ENCODE measurements at regions not wholly inside any gene's neighbourhood (a gene's known extent, or its start where the extent isn't known, plus 50 kb on each side); places are given as distances from the start of the nearest gene placed in this dataset.
"Not testable (repeated sequence)": the region's sequence is repeated elsewhere in the genome, so short reads cannot be mapped to it uniquely, and the experiment has no call there.

- ChIA-PET POLR2A (interaction anchor here (0.7 kb wide), 1 partner anchor 17 kb away, joined by 3 read pairs; no protein-coding TSS in a partner anchor), CTCF (interaction anchor here (0.6 kb wide), 1 partner anchor 21 kb away, joined by 3 read pairs; no protein-coding TSS in a partner anchor)
- no peak for TF ChIP-seq CTCF (IDR thresholded peaks at IDR 0.05; ENCODE audit: unreplicated experiment)
- no peaks in the 10 kb centered on the region for H3K36me3 Mint-ChIP-seq (ENCODE audit: insufficient read depth, unreplicated experiment)
- H3K4me1 Mint-ChIP-seq (ENCODE audit: insufficient read depth, unreplicated experiment), result no peaks in the 10 kb centered on the region
- no peak for DNase-seq (ENCODE audit: unreplicated experiment)
- BruUV-seq (replicated peaks), result no TSS peak
- no peak overlapping the region for H3K27ac Mint-ChIP-seq (ENCODE audit: low read depth, unreplicated experiment)
- H3K4me3 Mint-ChIP-seq (ENCODE audit: unreplicated experiment), result no peak overlapping the region
- intact Hi-C loops (cut with micrococcal nuclease), result no loop called here
- H3K27me3 Mint-ChIP-seq (ENCODE audit: insufficient read depth, unreplicated experiment), result no peaks in the 10 kb centered on the region
- H3K9me3 Mint-ChIP-seq (ENCODE audit: unreplicated experiment), result no peaks in the 10 kb centered on the region
Measured at GRCh38 chr5:33205079-33205478, 235.7 kb upstream of the TARS1 start.

DNA sequence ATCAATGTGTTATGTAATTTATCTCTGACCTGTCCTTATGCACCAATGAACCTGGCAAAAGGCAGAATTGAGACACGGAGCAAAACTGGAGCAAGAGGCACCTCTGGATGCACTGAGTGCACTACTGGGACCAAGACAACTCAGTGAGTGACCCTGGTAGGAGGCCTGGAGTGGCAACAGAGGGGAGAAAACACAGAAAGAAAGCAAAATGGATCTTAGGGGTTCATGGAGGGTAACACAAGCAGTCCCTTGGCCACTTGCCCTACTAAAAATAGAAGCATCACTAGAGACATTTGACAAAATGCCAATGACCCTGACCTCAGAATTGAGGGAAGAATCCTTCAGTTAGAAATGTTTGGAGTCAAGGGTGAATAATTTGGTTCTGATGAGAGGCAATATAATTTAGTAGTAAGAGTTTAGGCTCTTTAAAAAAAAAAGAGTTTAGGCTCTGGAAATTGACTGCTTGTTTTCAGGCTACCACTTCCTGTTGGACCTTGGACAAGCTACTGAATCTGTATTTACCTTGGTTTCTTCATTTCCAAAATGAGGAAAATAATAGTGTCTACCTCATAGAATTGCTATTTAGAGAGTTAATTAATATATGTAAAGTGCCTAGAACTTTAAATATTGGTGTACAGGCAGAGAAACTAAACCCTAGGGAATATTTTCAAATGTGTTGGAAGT lies 234.9 kb upstream of the TARS1 start:
- H3K27ac Mint-ChIP-seq (ENCODE audit: low read depth, unreplicated experiment), result no peak overlapping the region
- no peaks in the 10 kb centered on the region for H3K4me1 Mint-ChIP-seq (ENCODE audit: insufficient read depth, unreplicated experiment)
- ChIA-PET POLR2A (no interaction called here), CTCF (interaction anchor here (0.6 kb wide), 2 partner anchors 21 to 122 kb away, joined by 3 to 4 read pairs; no protein-coding TSS in a partner anchor)
- no peak for TF ChIP-seq CTCF (IDR thresholded peaks at IDR 0.05; ENCODE audit: unreplicated experiment)
- BruUV-seq (replicated peaks), result no TSS peak
- intact Hi-C loops (cut with micrococcal nuclease), result no loop called here
- no peak for DNase-seq (ENCODE audit: unreplicated experiment)
- no peak overlapping the region for H3K4me3 Mint-ChIP-seq (ENCODE audit: unreplicated experiment)
- no peaks in the 10 kb centered on the region for H3K9me3 Mint-ChIP-seq (ENCODE audit: unreplicated experiment)
- no peaks in the 10 kb centered on the region for H3K36me3 Mint-ChIP-seq (ENCODE audit: insufficient read depth, unreplicated experiment)
- H3K27me3 Mint-ChIP-seq (ENCODE audit: insufficient read depth, unreplicated experiment), result no peaks in the 10 kb centered on the region

- no peaks in the 10 kb centered on the region for H3K4me1 Mint-ChIP-seq (ENCODE audit: insufficient read depth, unreplicated experiment)
- ChIA-PET CTCF (interaction anchor here (0.6 kb wide), 1 partner anchor 1372 kb away, joined by 3 read pairs; no protein-coding TSS in a partner anchor), POLR2A (interaction anchor here (0.6 to 1.4 kb wide), 3 partner anchors 10 to 21 kb away, joined by 3 to 5 read pairs (median 4); no protein-coding TSS in a partner anchor)
- no TSS peak for BruUV-seq (replicated peaks)
- H3K9me3 Mint-ChIP-seq (ENCODE audit: unreplicated experiment), result no peaks in the 10 kb centered on the region
- no peak for TF ChIP-seq CTCF (IDR thresholded peaks at IDR 0.05; ENCODE audit: unreplicated experiment)
- no peak for DNase-seq (ENCODE audit: unreplicated experiment)
- no peak overlapping the region for H3K4me3 Mint-ChIP-seq (ENCODE audit: unreplicated experiment)
- intact Hi-C loops (cut with micrococcal nuclease), result no loop called here
- no peaks in the 10 kb centered on the region for H3K27me3 Mint-ChIP-seq (ENCODE audit: insufficient read depth, unreplicated experiment)
- H3K36me3 Mint-ChIP-seq (ENCODE audit: insufficient read depth, unreplicated experiment), result no peaks in the 10 kb centered on the region
- H3K27ac Mint-ChIP-seq (ENCODE audit: low read depth, unreplicated experiment), result no peak overlapping the region
Measured at GRCh38 chr5:33206962-33207506, 233.7 kb upstream of the TARS1 start.

DNA sequence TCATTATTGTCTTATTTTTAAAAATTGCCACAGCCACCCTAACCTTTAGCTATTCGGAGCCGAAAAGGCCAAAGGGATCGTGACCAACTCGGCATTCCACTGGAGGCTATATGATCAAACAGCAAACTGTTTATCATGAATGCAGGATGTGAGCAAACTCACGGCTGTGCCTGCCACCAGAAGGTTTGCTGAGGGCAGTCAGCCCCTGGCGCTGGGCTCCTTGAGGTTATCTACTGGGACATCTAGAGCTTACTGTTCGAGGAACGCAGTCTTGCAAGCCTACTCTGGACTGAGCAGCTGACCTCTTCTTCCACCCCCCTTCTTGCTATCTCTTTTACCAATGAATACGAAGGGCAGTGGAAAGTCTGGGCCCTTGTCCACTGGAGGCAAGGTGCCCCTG lies 231.5 kb upstream of the TARS1 start:
- ChIA-PET POLR2A (no interaction called here), CTCF (no interaction called here)
- Mint-ChIP-seq H3K9me3 (ENCODE audit: unreplicated experiment) (no peaks in the 10 kb centered on the region), H3K27me3 (ENCODE audit: insufficient read depth, unreplicated experiment) (no peaks in the 10 kb centered on the region), H3K4me1 (ENCODE audit: insufficient read depth, unreplicated experiment) (no peaks in the 10 kb centered on the region), H3K27ac (ENCODE audit: low read depth, unreplicated experiment) (no peak overlapping the region), H3K4me3 (ENCODE audit: unreplicated experiment) (no peak overlapping the region), H3K36me3 (ENCODE audit: insufficient read depth, unreplicated experiment) (no peaks in the 10 kb centered on the region)
- BruUV-seq (replicated peaks), result no TSS peak
- DNase-seq (ENCODE audit: unreplicated experiment), result no peak
- intact Hi-C loops (cut with micrococcal nuclease), result no loop called here
- no peak for TF ChIP-seq CTCF (IDR thresholded peaks at IDR 0.05; ENCODE audit: unreplicated experiment)

DNA sequence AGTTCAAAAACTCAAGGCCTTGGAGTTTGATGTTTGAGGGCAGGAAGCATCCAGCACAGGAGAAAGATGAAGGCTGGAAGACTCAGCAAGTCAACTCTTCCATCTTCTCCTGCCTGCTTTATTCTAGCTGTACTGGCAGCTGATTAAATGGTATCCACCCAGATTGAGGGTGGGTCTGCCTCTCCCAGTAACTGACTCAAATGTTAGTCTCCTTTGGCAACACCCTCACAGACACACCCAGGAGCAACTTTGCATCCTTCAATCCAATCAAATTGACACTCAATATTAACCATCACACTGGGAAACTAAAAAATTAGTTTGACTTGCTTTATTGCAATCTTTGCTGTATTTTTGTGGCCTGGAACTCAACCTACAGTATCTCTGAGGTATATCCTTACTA lies 230.5 kb upstream of the TARS1 start:
- DNase-seq (ENCODE audit: unreplicated experiment); BruUV-seq (replicated peaks); POLR2A ChIA-PET; H3K4me3 Mint-ChIP-seq (ENCODE audit: unreplicated experiment); H3K36me3 Mint-ChIP-seq (ENCODE audit: insufficient read depth, unreplicated experiment); H3K27ac Mint-ChIP-seq (ENCODE audit: low read depth, unreplicated experiment); H3K4me1 Mint-ChIP-seq (ENCODE audit: insufficient read depth, unreplicated experiment); H3K9me3 Mint-ChIP-seq (ENCODE audit: unreplicated experiment); H3K27me3 Mint-ChIP-seq (ENCODE audit: insufficient read depth, unreplicated experiment); intact Hi-C loops (cut with micrococcal nuclease): not testable (repeated sequence)
- CTCF ChIA-PET, result interaction anchor here (0.8 kb wide), 1 partner anchor 28 kb away, joined by 4 read pairs; no protein-coding TSS in a partner anchor
